GM10248 (cell line): ENCODE measurements at regions not wholly inside any gene's neighbourhood (a gene's known extent, or its start where the extent isn't known, plus 50 kb on each side); places are given as distances from the start of the nearest gene placed in this dataset.

Experiments
- CTCF ChIA-PET: fragments of 300-600 bp; sonication (Branson Sonifier 250); formaldehyde crosslinking; extraction: SDS; loops from one replicate; lab custom pipeline; 2021; ENCODE audit warnings: antibody characterized with exemption; lab: Yijun Ruan, JAX
- POLR2A ChIA-PET: fragments of 350-650 bp; sonication (Branson Sonifier 250); formaldehyde crosslinking; extraction: SDS; loops from one replicate; lab custom pipeline; 2020; ENCODE audit warnings: antibody characterized with exemption; lab: Yijun Ruan, JAX
- DNase-seq: peaks from one replicate; pipeline ENCODE4 v3.0.0; 2012; ENCODE audit errors: extremely low spot score
- CTCF ChIP-seq: IDR thresholded peaks from 2 replicates; pipeline ENCODE4 v1.5.1; 2012; ENCODE audit warnings: mild to moderate bottlenecking, low read depth; ENCODE audit errors: extremely low read depth, missing control alignments, control extremely low read depth

- no peak for DNase-seq
- CTCF ChIA-PET: interaction anchor here (0.8 kb wide), 1 partner anchor 51 kb away, joined by 3 read pairs; no protein-coding TSS in a partner anchor
- TF ChIP-seq CTCF: no peak
- POLR2A ChIA-PET: no interaction called here
These were observed 370.5 kb downstream of the JRKL start for GRCh38 chr11:96760306-96760705.

- ChIA-PET CTCF (no interaction called here), POLR2A (no interaction called here)
- no peak for DNase-seq
- no peak for TF ChIP-seq CTCF
These were observed 371.0 kb downstream of the JRKL start for GRCh38 chr11:96760815-96761214.

GRCh38 chr11:96761451-96761850, 371.6 kb downstream of the JRKL start:
- ChIA-PET POLR2A (no interaction called here), CTCF (no interaction called here)
- no peak for DNase-seq

GRCh38 chr11:96763244-96763643, 373.4 kb downstream of the JRKL start:
- TF ChIP-seq CTCF: no peak
- ChIA-PET POLR2A (no interaction called here), CTCF (no interaction called here)
- no peak for DNase-seq

More at GRCh38 chr11:96761451-96761850, 371.6 kb downstream of the JRKL start:
- no peak for TF ChIP-seq CTCF

GRCh38 chr11:96778272-96778671, 388.5 kb downstream of the JRKL start:
- DNase-seq: no peak
- TF ChIP-seq CTCF: no peak
- CTCF ChIA-PET: no interaction called here
- POLR2A ChIA-PET: no interaction called here

GRCh38 chr11:96779030-96779429, 389.2 kb downstream of the JRKL start:
- CTCF ChIA-PET: no interaction called here
- DNase-seq: no peak
- TF ChIP-seq CTCF: no peak
- POLR2A ChIA-PET: no interaction called here

- CTCF ChIA-PET: interaction anchor here (1.1 kb wide), 1 partner anchor 14 kb away, joined by 3 read pairs; no protein-coding TSS in a partner anchor
- POLR2A ChIA-PET: no interaction called here
- no peak for TF ChIP-seq CTCF
- no peak for DNase-seq
These were observed 391.3 kb downstream of the JRKL start for GRCh38 chr11:96781082-96781481.
